Fibroblast of lung (primary cell): ENCODE measurements at regions not wholly inside any gene's neighbourhood (a gene's known extent, or its start where the extent isn't known, plus 50 kb on each side); places are given as distances from the start of the nearest gene placed in this dataset.

Source experiments
- DNase-seq, 2 donors: peaks; one replicate each; pipeline versions ENCODE4 v3.0.0 to v3.0.0-alpha.2; 2010; ENCODE audit warnings: low read depth in 2 of 2
- H2AFZ ChIP-seq: 2 replicates; pipeline ENCODE4 v1.5.1; 2012; ENCODE audit warnings: low read length, control low read depth, inconsistent platforms
- H3K27ac ChIP-seq: 2 replicates; pipeline ENCODE4 v1.5.1; 2011; ENCODE audit warnings: low read length, control low read depth; ENCODE audit not compliant: insufficient read depth
- H3K27me3 ChIP-seq: 2 replicates; pipeline ENCODE4 v1.5.1; 2011; ENCODE audit warnings: mild to moderate bottlenecking, low read length; ENCODE audit not compliant: control insufficient read depth, insufficient read depth
- H3K36me3 ChIP-seq: 2 replicates; pipeline ENCODE4 v1.5.1; 2011; ENCODE audit warnings: low read length; ENCODE audit not compliant: control insufficient read depth, insufficient read depth
- H3K4me1 ChIP-seq: 2 replicates; pipeline ENCODE4 v1.5.1; 2011; ENCODE audit warnings: low read length; ENCODE audit not compliant: control insufficient read depth, insufficient read depth; ENCODE audit errors: extremely low read depth
- H3K4me2 ChIP-seq: 2 replicates; pipeline ENCODE4 v1.5.1; 2011; ENCODE audit warnings: low read length, control low read depth; ENCODE audit not compliant: insufficient read depth; ENCODE audit errors: extremely low read depth
- H3K4me3 ChIP-seq, 4 experiments: fragments of 200-600 bp in 1 of 4; sonication (generic) in 1 of 4; replicated peaks in 1 of 4; 2 replicates each; pipeline ENCODE4 v1.5.1; 2011 to 2016; ENCODE audit warnings: low read length in 4 of 4, low read depth in 3 of 4, mild to moderate bottlenecking in 3 of 4, control low read depth in 2 of 4, inconsistent platforms in 1 of 4, mixed read lengths in 1 of 4; ENCODE audit not compliant: insufficient read depth in 1 of 4; ENCODE audit errors: control extremely low read depth in 1 of 4
- H3K79me2 ChIP-seq: 2 replicates; pipeline ENCODE4 v1.5.1; 2012; ENCODE audit warnings: mild to moderate bottlenecking, low read length, inconsistent platforms; ENCODE audit not compliant: control insufficient read depth, insufficient read depth
- H3K9ac ChIP-seq: 2 replicates; pipeline ENCODE4 v1.5.1; 2011; ENCODE audit warnings: mild to moderate bottlenecking, low read length, control low read depth; ENCODE audit not compliant: insufficient read depth
- H3K9me3 ChIP-seq: 2 replicates; pipeline ENCODE4 v1.5.1; 2012; ENCODE audit warnings: low read depth, low read length; ENCODE audit not compliant: control insufficient read depth, insufficient read depth
- H4K20me1 ChIP-seq: 2 replicates; pipeline ENCODE4 v1.5.1; 2011; ENCODE audit warnings: low read length; ENCODE audit not compliant: control insufficient read depth, insufficient read depth; ENCODE audit errors: extremely low read depth
- EZH2 ChIP-seq: IDR thresholded peaks from 2 replicates; pipeline ENCODE4 v1.5.1; 2012; ENCODE audit warnings: low read length, control low read depth, mild to moderate bottlenecking; ENCODE audit errors: missing control alignments
- TF ChIP-seq, protein P1 (sequence below), 2 donors: IDR thresholded peaks in 1 of 2; conservative IDR thresholded peaks in 1 of 2; 1 replicate in 1 of 2; 2 replicates in 1 of 2; pipeline ENCODE4 v1.5.1; 2011 to 2012; ENCODE audit warnings: low read length in 2 of 2, control low read depth in 1 of 2, inconsistent platforms in 1 of 2, low read depth in 1 of 2, mild to moderate bottlenecking in 1 of 2

DNA sequence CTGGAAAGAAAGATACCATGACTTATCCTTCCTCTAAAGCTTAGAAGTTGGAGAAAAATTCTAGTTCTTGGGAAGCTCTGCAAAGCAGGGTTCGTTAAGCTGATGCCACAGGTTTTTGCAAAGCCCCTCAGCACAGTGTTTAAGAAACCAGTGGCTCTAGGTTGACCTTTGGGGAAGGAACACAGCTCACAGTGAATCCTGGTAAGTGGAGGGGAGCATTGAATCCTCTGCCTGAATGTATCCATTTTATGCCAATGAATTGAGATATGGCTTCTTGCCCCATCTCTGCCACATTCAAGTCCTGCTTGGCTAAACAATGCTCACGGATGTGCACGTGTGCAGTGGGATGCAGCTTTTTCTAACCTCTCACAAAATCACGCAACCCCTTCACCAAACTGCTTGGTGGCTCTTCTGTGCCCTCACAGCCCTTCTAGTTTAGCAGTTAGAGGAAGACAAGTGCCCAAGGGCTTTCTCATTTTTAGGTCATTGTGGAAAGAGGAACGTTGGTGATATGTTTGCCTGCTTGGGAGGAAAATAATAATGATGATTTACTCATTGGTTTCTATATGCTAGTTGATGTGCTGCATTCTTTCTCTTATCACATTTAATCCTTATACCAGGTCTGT, 111.3 kb downstream of the DAD1 start:
- Histone ChIP-seq H3K79me2 (no peaks in the 10 kb centered on the region), H3K36me3 (no peaks in the 10 kb centered on the region), H3K9ac (no peak overlapping the region), H3K4me3 (no peak overlapping the region), H3K9me3 (no peaks in the 10 kb centered on the region), H3K4me1 (no peaks in the 10 kb centered on the region), H3K4me2 (no peak overlapping the region), H4K20me1 (no peaks in the 10 kb centered on the region), H3K27me3 (peaks cover 17% of the 10 kb centered on the region), H3K27ac (no peak overlapping the region), H2AFZ (no peak overlapping the region)
- TF ChIP-seq EZH2 = no peak
- TF ChIP-seq, protein P1, sequence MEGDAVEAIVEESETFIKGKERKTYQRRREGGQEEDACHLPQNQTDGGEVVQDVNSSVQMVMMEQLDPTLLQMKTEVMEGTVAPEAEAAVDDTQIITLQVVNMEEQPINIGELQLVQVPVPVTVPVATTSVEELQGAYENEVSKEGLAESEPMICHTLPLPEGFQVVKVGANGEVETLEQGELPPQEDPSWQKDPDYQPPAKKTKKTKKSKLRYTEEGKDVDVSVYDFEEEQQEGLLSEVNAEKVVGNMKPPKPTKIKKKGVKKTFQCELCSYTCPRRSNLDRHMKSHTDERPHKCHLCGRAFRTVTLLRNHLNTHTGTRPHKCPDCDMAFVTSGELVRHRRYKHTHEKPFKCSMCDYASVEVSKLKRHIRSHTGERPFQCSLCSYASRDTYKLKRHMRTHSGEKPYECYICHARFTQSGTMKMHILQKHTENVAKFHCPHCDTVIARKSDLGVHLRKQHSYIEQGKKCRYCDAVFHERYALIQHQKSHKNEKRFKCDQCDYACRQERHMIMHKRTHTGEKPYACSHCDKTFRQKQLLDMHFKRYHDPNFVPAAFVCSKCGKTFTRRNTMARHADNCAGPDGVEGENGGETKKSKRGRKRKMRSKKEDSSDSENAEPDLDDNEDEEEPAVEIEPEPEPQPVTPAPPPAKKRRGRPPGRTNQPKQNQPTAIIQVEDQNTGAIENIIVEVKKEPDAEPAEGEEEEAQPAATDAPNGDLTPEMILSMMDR (conservative IDR thresholded peaks at IDR 0.05 in 1 of 2, IDR thresholded peaks at IDR 0.05 in 1 of 2; ENCODE audit: low read depth in 1 of 2, low read length in 2 of 2) = no peak
- DNase-seq = no peak

DNA sequence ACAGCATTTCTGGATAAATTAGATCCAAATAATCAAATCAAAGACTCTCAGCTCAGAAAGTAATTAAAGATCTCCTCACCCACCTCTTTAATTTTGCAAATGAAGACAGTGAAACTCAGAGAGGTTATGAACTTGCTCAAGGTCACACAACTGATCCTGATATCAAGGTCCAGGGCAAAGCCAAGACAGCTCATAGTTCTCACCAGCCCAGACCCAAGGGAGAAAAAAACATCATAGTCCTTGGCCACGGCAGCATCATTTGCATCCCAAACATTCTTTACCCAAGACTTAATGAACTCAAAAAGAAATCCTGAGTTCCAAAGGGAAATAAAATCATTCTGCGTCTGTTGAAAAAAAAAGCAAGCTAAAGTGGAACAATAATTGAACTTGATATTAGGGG, 112.1 kb downstream of the DAD1 start:
- peaks cover 14% of the 10 kb centered on the region for H3K27me3 ChIP-seq

DNA sequence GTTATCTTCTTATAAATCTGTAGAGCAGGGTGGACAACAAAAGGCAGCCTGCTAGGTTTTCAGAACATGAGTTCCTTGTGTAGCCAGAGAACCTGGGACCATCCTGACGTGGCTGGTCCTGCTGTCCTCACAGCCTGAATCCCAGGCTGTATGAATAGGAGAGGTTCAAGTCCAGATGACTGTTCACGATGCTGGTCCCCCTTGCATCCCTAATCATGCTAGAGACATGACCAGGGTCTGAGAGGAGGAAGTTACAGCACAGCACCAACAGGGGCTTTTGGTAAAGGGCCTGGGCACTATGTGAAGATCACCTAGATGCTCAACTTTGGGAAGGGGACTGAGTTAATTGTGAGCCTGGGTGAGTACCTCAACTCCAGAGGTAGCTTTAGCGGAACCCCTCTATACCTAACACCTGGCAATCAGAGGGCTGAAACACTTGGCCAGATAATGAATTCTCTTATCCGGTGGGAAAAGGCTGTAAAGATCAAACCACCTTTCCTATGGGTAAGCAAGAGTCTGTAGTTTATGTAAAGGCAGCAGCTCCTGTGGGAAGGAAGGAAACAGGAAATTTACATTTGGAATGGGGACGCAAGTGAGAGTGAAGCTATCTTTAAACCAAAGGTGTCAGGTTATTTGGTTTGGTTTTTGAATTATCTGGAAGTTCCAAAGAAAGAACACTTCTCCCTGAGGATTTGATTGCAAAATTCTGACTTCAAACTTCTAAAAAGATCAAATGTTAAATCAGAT, 112.8 kb downstream of the DAD1 start:
- Histone ChIP-seq H3K4me2 (no peak overlapping the region), H3K4me1 (no peaks in the 10 kb centered on the region), H3K9ac (no peak overlapping the region), H3K27ac (no peak overlapping the region), H3K79me2 (no peaks in the 10 kb centered on the region), H4K20me1 (no peaks in the 10 kb centered on the region), H3K4me3 (no peak overlapping the region), H3K36me3 (no peaks in the 10 kb centered on the region), H3K9me3 (no peaks in the 10 kb centered on the region), H2AFZ (no peak overlapping the region), H3K27me3 (peaks cover 9% of the 10 kb centered on the region)
- DNase-seq = no peak
- TF ChIP-seq, protein P1 (conservative IDR thresholded peaks at IDR 0.05 in 1 of 2, IDR thresholded peaks at IDR 0.05 in 1 of 2; ENCODE audit: low read depth in 1 of 2, low read length in 2 of 2) = no peak
- no peak for TF ChIP-seq EZH2

More for the DNA sequence above, 112.1 kb downstream of the DAD1 start:
- Histone ChIP-seq H3K4me2 (no peak overlapping the region), H3K9ac (no peak overlapping the region), H3K9me3 (no peaks in the 10 kb centered on the region), H4K20me1 (no peaks in the 10 kb centered on the region), H3K27ac (no peak overlapping the region), H3K4me3 (no peak overlapping the region), H3K36me3 (no peaks in the 10 kb centered on the region), H2AFZ (no peak overlapping the region), H3K4me1 (no peaks in the 10 kb centered on the region), H3K79me2 (no peaks in the 10 kb centered on the region)
- TF ChIP-seq, protein P1 (conservative IDR thresholded peaks at IDR 0.05 in 1 of 2, IDR thresholded peaks at IDR 0.05 in 1 of 2; ENCODE audit: low read depth in 1 of 2, low read length in 2 of 2) = no peak
- TF ChIP-seq EZH2 = no peak
- DNase-seq = no peak
